ENCODE measurements at regions not wholly inside any gene's neighbourhood (a gene's known extent, or its start where the extent isn't known, plus 50 kb on each side); places are given as distances from the start of the nearest gene placed in this dataset.

DNA sequence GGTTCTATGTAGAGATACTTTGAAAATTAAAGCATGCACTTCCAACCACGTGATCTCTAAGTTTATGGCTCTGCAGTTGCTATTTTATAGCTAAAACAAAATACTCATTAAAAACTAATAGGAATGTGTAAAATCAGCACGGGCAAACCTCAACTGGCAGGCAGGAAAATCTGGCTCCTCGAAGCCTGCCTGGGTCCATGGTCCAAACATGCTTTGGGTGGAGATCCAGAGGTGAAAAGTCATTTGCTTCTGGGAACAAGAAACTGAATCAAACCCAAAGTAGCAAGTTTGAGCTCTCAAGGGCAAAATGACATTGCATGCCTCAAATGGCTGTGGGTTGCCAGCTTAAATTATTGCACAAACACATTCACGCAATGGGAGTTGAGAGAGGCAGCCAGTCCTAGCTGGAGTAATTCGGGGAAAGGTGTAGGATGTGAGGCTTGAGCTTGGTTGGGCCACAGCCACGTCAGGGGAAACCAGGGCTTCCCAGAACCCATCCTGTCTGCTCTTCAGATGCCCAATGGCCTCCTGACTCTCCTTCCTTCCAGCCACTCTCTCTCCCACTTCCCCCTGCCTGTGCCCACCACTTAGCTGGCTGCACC is 75.2 kb upstream of the LCLAT1 start:
- no peak for DNase-seq

DNA sequence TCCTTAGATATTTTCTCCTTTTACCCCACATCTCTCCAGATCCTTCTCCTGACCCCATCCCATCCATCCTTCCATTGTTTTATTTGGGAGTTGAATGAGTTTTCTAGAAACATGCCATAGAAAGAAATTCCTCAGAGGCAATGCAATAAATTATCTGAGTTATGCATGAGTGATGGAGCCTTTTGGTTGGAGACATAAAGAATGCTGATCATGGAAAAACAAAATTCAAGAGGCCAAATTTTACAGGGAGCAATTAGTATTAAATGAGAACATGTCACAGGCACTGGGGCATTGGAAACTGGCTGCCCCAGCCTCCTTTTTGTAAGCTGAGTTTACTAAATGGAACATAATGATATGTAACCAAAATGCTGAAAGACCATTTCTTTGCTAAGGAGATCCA is 74.2 kb upstream of the LCLAT1 start:
- no peak for DNase-seq

DNA sequence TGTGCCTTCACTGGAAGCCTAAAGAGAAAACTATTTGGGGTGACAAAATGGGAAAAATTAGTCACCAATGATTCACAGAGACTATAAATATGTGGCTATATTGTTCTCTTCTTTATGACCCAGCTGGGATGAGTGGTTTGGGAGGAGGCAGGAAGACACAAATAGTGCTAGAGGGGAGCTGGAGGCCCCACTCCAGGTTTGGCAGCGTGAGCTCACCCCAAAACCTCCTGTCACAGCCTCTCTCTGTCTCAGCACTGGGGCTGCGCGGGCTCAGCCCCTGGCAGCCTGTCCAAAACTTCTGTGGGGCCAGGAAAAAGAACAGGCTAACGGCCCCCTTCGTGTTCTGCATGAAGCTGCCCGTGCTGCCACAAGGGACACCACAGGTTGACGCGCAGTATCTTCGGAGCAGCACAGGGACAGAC is 73.2 kb upstream of the LCLAT1 start:
- no peak for DNase-seq

DNA sequence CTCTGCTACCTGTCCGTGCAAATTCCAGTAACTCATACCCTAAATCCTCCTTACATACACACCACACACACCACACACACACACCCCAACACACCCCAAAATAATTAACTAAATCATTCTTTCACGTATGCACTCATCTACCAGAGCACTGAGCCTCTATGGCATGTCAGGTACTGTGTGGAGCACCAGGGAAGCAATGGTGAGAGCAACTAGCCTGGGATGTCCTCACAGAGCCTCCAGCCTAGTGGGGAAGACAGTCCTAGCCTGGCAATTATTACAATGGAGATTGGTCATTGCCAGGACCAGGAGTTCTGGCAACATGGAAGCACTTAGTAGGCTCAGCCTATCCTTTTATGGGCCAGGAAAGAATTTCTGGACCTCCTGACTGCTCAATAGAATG is 72.7 kb upstream of the LCLAT1 start:
- DNase-seq, result no peak

DNA sequence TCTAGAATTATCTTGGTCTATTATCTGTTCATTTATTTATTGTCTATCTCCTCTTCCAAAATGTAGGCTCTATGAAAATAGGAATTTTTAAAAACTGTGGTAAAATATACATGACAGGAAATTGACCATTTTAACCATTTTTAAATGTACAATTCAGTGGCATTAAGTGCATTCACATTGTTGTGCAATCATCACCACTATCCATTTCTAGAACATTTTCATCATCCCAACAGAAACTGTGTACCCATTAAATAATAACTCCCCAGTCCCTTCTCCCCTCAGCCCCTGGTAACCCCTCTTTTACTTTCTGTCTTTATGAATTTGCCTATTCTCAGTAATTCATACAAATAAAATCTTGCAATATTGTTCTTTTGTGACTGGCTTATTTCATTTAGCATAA is 71.1 kb upstream of the LCLAT1 start:
- no peak for DNase-seq

DNA sequence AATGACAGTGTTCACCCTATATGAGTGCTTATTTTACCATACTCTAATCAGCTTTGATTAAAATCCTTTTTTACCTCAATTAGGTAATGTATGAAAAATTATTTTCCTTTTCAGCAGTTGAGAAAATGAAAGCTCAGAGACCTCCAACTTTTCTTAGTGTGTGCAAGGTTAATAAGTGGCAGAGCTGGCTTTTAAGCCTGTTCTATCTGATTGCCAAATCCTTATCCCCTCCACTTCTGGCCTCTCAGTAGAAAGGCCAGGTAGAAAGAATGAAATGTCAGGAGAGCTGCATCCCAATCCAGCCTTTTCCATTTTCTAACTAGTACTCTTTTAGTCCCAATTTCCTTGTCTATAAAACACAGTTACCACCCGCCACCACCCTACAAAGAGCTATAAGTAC is 67.6 kb upstream of the LCLAT1 start:
- DNase-seq, result no peak

DNA sequence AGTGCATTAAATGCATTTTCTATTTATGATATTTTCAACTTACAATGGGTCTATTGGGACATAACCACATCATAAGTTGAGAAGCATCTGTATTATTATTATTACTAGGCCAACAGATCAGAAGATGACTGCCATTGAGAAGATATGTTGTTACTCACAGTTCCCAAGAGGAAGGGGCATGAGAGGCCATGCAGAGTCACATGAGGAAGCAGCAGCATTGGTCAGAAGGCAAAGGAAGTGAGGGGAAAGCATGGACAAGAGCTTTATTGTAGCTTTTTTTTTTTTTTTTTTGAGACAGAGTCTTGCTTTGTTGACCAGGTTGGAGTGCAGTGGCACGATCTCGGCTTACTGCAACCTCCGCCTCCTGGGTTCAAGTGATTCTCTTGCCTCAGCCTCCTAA is 66.2 kb upstream of the LCLAT1 start:
- DNase-seq, result no peak

DNA sequence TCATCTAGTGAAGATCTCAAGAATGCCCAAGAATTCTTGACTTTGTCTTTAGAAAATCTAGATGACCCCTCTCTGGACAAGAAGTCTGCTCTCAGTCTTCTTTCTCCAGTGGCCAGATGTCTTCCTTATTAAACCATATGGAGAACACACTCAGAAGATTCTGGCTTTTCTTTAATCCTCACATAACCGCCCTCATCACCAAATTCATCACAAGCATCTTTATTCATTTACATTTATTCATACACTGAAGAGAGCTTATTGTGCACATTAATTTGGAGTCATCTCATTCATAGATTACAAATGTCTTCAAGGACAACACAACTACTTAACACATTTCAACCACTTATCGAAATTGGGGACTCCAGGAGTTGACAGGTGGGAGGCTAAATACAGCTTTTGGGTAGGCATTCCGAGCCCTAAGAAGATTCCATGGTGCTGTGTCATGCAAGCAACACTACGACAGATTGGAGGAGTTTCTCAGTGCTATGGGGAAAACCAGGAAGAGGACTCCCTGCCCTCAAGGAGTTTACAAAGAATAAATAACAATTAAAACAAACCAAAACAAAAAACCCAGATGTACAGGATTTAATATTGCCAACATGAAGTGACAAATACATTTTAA is 64.8 kb upstream of the LCLAT1 start:
- no peak for DNase-seq

DNA sequence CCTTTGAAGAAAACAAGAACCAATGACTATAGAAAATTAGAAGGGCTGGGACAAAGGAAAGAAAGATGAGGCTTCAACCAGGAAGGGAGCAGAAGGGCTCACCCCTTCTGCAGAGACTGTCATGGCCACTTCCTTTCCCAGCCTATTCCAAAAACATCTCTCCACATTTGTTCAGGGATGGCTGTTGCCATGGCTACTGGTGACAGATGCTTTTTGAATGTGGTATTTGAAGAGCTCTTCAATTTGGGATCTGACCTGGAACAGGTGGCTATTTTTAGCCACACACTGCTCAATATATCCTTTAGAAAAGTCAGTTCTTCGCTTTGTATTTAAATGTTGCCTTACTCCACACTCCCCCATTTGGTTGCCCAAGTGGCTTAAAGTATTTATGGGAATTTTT is 64.1 kb upstream of the LCLAT1 start:
- DNase-seq, result peak; percentile 19

DNA sequence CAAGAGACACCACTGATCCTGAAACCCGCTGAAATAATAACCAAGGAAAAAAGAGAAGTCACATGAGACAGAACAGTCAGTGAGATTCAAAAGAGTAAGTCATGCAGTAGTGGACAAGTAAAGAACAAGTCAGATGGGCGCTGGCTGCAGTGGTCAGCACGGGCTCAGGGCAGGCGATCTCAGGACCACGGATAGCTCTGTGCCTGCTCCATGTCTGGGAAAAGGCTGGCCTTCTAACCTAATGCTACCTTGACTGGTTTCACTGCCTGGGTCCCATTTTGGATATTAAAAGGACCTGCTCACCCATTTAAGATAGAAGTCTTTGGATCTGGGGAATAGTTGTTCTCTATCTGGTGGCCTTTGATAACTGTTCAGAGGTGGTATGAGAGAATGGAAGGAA is 61.7 kb upstream of the LCLAT1 start:
- DNase-seq, result no peak

DNA sequence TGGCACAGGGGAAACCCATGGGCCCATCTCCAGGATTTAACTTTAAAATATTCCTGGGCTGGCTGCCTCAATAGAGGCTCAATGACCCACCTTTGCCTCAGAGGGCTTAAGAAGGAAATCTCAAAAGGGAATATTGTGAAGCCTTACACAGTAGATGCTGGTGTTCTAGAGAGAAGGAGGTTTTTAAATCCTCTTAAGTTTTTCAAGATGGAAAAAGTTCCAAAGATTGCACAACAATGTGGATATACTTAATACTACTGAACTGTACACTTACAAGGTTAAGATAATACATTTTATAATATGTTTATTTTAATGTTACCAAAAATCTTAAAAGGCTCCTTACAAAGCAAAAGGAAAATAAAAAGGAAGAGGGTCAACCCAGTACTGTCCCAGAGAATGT is 54.9 kb upstream of the LCLAT1 start:
- no peak for DNase-seq

DNA sequence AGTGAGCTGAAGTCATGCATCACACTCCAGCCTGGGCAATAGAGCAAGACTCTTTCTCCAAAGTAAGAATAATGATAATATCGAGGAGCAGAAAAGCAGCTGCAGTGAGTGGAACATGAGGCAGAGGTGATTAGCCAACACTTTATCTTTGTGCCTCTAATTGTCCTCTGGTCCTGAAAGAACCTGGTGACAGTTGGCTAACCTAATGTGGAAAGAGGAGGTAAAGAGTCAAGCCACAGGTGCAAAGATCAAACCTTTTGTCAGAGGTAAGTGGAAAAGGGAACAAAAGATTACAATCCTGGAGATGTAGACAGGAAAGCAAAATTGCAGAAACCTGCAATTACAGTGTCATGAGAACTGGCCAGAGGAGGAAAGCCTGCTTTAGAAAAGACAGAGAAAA is 53.5 kb upstream of the LCLAT1 start:
- DNase-seq, result peak; percentile 27

DNA sequence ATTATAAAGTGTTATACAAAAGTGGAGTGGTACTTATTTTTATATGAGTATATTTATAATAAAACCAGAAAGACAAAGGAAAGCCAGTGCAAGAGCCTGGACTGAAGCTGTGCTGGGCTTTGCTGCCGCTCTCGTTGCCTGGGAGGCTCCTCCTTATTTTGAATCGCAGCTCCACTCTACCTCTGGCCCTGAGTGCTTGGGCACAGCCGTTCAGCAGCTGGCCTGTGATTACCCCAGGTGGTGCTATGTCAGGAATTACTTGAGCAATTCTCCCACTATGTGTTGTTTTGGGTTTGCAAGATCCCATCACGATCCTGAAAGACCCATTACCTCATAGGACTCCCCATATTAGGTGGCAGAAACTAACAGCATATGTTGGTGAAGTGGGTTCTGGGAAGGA is 53.0 kb upstream of the LCLAT1 start:
- peak; percentile 31 for DNase-seq

DNA sequence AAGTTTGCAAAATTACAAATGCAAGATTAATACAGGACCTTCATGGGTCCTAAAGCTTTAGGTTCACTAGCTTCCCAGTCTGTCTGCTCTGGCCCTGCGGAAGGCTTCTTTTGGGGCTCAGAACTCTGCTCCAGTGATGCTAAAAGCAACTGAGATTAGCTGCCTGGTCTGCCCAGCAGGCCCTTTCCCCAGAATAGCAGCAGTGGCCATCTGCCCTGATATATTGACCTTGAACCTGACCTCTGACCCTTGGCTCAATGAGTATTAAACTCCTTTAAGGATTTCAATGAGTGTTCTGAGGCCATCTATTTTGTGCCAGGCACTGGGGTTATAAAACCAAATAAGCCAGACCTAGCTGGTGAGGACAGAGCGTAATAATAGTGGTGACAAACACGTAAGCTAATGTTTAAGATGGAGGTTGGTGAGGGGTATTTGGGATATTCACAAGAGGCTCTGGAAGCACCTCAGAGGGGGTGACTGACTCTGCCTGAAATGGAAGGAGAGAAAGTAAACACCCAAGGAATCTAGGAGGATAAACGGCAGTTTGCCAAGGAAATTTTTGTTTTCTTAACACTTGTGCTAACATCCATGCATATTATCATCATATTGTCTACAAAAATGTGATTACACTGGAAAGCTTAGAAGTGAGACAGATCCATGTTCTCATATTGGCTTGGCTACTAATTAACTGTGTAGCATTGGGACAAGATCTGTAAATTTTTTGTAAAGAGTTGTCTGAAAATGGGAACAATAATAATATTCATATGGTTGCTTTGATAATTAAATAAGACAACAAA is 50.4 kb upstream of the LCLAT1 start:
- DNase-seq, result no peak
